IPS-20b (cell line): ENCODE measurements at regions not wholly inside any gene's neighbourhood (a gene's known extent, or its start where the extent isn't known, plus 50 kb on each side); places are given as distances from the start of the nearest gene placed in this dataset.
A peak's percentile ranks its signal among the peaks of the same experiment; 100 is the strongest.

Source experiments
- H3K27ac ChIP-seq: one replicate; pipeline ENCODE4 v1.5.1; 2013; ENCODE audit warnings: low read length
- H3K27me3 ChIP-seq: 2 replicates; pipeline ENCODE4 v1.6.1; 2013; ENCODE audit warnings: mild to moderate bottlenecking, low read length, inconsistent platforms; ENCODE audit not compliant: insufficient read depth
- H3K36me3 ChIP-seq: 2 replicates; pipeline ENCODE4 v1.6.1; 2013; ENCODE audit warnings: low read depth, mild to moderate bottlenecking, inconsistent platforms, low read length, moderate library complexity; ENCODE audit not compliant: insufficient read depth
- H3K4me1 ChIP-seq: 2 replicates; pipeline ENCODE4 v1.6.1; 2013; ENCODE audit warnings: mild to moderate bottlenecking, control low read depth, inconsistent platforms, low read length, moderate library complexity; ENCODE audit not compliant: insufficient read depth
- H3K4me3 ChIP-seq: 2 replicates; pipeline ENCODE4 v1.5.1; 2013; ENCODE audit warnings: mild to moderate bottlenecking, low read length, inconsistent platforms
- H3K9ac ChIP-seq: 2 replicates; pipeline ENCODE4 v1.6.1; 2013; ENCODE audit warnings: low read depth, mild to moderate bottlenecking, inconsistent platforms, low read length, moderate library complexity
- H3K9me3 ChIP-seq: 2 replicates; pipeline ENCODE4 v1.6.1; 2013; ENCODE audit warnings: mild to moderate bottlenecking, low read depth, low read length, inconsistent platforms; ENCODE audit not compliant: insufficient read depth

DNA sequence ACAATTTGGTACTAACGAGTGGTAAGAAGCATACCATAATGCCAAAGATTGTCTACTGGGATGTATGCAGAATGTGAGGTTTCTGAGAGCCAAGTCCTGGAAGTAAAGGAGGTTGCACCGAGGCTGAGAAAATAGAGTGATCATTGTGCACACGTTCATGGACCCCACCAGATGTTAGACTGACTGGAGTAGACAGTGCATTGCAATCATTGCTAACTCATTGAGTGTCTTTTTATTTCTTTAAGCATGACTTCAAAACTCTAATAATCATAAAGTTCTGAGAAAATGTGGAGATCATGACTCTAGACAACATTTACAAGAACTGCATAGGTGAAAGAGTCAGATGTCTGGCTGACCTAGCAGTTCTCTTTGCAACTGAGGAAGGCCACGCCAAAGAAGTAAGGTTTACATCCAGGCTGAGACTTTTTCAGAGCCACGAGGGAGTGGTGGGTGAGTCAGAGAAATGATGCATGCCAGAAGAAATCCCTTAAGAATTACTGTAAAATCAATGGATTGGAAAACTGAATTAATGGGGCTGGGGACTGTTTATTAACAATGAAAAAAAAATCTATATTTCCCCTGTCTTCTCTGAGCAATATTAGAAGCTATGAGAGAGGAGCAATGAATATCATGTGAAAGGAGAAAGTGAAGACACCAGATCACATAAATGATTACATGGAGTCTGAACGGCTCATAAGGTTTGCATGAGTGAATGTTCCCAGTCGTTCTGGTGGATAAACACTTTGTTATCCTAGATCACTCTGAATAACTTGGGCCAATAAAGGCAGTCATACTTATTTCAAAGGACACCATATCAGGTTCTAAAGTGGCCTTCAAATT, 76.0 kb upstream of the SLC25A26 start:
- no peak overlapping the region for H3K4me3 ChIP-seq
- no peaks in the 10 kb centered on the region for H3K4me1 ChIP-seq
- H3K27ac ChIP-seq = no peak overlapping the region
- H3K27me3 ChIP-seq = no peaks in the 10 kb centered on the region
- no peaks in the 10 kb centered on the region for H3K9me3 ChIP-seq
- H3K9ac ChIP-seq = no peak overlapping the region
- H3K36me3 ChIP-seq = no peaks in the 10 kb centered on the region

DNA sequence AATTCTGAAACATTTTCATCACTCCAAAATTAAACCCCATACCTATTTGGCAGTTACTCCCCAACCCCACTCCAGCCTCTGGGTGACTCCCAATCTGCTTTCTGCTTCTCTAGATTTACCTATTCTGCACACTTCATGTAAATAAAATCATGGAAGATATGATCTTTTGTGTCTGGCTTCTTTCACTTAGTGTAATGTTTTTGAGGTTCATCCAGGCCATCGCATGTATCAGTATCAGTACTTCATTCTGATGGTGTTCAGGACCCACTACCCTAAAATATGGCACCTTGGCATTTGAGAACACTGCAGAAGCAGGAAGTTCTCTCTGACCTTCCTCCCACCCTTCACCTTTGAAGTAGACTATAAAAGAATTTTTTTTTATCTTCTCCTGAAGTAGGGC, 78.7 kb upstream of the SLC25A26 start:
- no peak overlapping the region for H3K9ac ChIP-seq
- no peaks in the 10 kb centered on the region for H3K27me3 ChIP-seq
- H3K36me3 ChIP-seq = no peaks in the 10 kb centered on the region
- no peaks in the 10 kb centered on the region; the same call in 1 of the 2 replicates for H3K4me1 ChIP-seq
- H3K4me3 ChIP-seq = no peak overlapping the region
- no peaks in the 10 kb centered on the region for H3K9me3 ChIP-seq
- no peak overlapping the region for H3K27ac ChIP-seq

DNA sequence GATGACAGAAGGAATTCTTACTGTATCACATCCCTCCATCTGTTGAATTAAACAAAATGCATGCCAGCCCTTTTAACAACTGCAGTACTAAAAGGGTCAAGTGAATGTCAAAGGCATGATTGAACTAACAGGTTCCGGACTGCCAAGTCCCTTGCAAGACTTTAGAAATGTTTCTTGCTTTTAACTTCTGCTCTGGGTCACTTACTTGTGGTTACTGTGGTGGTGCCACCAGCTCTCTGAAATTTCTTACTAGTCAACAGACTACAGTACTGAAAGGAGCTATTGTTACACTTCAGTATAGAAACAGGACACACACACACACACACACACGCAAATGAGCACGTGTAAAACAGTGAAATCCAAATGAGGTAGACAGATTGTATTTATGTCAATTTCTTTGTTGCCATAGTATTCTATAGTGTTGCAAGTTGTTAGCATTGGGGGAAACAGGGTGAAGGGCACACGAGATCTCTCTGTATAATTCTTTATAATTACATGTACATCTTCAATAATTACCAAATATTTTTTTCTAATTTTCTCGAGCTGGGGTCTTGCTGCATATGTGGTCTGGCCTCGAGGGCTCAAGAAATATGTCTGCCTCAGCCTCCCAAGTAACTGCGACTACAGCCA, 79.9 kb upstream of the SLC25A26 start:
- Histone ChIP-seq H3K4me1 (peaks cover 12% of the 10 kb centered on the region), H3K27ac (no peak overlapping the region)

DNA sequence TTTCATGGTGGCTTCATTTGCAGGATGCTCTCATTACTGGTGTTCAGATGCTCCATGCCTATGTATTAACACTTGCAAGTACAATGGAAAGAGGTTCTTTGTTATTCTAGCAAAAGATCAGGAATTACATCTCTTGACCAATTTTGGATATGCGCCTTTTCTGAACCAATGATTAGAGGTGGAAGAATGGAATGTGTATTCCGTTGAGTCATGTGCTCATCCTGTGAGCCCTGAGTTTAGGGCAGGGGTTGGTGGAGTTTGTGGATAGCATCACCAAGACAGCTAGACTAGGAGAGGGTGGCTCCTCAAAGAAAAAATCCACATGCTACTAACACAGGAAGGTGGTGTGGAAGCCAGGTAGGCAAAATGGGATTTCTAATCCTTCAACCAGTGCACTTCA, 80.7 kb upstream of the SLC25A26 start:
- Histone ChIP-seq H3K27me3 (no peaks in the 10 kb centered on the region), H3K4me1 (peaks cover 12% of the 10 kb centered on the region), H3K4me3 (no peak overlapping the region), H3K36me3 (no peaks in the 10 kb centered on the region), H3K9me3 (no peaks in the 10 kb centered on the region), H3K9ac (no peak overlapping the region), H3K27ac (no peak overlapping the region)

More for the DNA sequence above, 79.9 kb upstream of the SLC25A26 start:
- Histone ChIP-seq H3K4me3 (no peak overlapping the region), H3K27me3 (no peaks in the 10 kb centered on the region), H3K9ac (no peak overlapping the region), H3K9me3 (no peaks in the 10 kb centered on the region), H3K36me3 (no peaks in the 10 kb centered on the region)

DNA sequence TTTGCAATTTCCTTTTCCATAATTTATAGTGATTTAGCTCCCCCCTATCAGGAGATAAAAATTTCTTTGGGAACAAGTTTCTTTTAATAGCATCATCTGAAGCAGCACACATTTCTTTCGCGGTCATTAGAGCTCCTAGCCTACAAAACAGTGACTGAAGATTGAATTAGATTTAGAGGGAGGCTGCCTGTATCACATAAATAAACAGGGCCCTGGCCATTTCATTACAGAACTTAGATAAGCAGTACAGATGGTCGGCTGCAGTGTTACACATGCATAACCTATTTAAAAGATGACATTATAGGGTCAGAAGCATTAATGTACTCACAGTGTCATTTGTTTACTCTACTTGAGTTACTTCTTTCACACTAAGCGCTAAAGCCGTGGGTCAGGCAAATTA, 81.4 kb upstream of the SLC25A26 start:
- no peak overlapping the region for H3K4me3 ChIP-seq
- H3K27me3 ChIP-seq = no peaks in the 10 kb centered on the region
- no peaks in the 10 kb centered on the region for H3K36me3 ChIP-seq
- peaks cover 12% of the 10 kb centered on the region for H3K4me1 ChIP-seq
- no peaks in the 10 kb centered on the region for H3K9me3 ChIP-seq
- H3K27ac ChIP-seq = no peak overlapping the region
- H3K9ac ChIP-seq = no peak overlapping the region

DNA sequence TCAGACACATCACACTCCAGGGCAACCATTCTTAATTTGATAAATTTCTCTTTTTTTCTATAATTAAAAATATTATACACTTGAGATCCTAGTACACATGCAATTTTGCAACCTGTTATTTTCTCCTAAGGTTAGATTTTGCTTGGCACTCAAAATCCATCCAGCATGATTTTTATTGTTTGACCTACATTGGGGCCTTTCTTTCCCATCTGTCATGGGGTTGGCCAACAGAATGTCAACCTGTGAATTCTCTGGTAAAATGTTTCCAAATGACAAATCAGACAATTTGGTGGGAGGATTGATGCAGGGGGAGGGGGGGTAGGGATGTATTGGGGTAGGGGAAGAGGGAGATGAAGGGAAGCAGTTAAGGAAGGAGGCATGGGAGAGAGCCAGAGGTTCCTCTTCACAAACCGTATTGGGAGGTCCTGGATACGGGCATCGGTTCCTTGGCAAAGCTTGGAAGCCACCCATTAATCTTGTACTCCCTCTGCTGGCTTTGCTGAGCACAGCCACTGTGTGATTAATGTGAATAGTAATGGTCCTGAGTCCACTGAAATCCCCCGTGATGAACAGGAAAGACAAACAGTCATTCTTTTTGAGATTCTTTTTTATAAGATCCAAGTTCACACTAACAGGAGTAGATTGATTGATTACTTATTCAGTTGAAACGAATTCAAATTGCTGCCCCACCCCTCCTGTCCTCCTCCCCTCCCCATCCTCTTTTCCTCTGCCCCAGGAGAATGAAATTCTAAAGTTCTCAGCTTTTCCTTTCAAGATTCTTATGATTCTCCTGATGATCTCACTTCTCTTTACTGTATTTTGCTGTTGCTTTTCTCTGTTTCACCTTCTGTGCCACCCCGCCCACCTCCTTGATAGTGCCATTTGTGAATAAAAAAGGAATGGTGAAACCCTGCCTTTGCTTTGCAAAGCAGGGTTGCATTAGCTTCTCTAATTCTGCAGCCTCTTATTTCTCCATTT, 82.2 kb upstream of the SLC25A26 start:
- Histone ChIP-seq H3K36me3 (no peaks in the 10 kb centered on the region), H3K9me3 (no peaks in the 10 kb centered on the region), H3K27ac (no peak overlapping the region), H3K9ac (no peak overlapping the region), H3K4me1 (peaks cover 12% of the 10 kb centered on the region), H3K4me3 (no peak overlapping the region), H3K27me3 (no peaks in the 10 kb centered on the region)

DNA sequence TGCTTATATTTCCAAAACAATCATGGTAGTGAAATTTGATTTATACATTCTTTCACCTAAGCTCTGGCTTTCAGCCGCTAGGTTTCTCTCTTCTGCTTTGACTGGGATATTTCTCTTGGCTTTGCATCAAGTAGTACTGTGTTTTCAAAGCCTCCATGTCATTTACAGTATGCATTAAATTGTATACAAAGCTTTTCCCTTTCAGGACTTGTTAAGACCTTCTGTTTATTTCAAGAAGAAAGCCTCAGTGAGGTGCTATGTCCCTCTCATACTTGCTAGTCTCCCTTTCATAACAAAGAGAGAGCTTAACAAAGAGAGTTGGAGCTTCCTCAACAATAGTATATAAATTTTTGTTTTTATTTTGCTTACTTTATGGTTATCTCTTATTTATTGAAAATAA, 84.2 kb upstream of the SLC25A26 start:
- H3K27ac ChIP-seq = no peak overlapping the region
- no peaks in the 10 kb centered on the region for H3K36me3 ChIP-seq
- H3K4me3 ChIP-seq = no peak overlapping the region
- peaks cover 12% of the 10 kb centered on the region for H3K4me1 ChIP-seq
- H3K9me3 ChIP-seq = no peaks in the 10 kb centered on the region
- no peaks in the 10 kb centered on the region for H3K27me3 ChIP-seq
- H3K9ac ChIP-seq = no peak overlapping the region

DNA sequence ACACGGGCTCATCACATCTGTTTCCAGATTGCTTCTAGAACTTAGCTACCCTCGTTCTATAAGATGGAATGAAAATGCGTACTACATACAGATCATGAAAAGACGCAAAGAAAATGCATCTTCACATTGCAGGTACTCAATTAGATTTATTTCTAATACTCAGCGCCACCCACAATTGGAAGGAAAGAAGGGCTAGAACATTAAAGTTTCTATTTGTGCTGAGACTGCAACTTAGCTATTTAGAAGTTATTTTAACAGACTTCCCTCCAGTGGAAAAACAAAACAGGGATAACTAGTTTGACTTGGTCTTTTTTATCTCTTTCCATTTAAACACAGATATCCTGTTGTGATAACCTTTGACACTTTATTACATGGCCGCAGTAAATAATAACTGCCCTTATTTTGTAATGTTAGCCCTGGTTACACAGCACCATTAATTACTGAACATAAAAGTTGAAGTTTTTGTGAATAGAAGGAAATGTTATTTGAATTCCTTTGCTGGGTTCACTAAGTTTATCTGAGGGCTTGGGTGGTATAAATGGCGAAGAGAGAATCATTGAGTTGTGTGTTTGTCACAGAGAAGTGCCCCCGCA, 86.9 kb upstream of the SLC25A26 start:
- Histone ChIP-seq H3K4me3 (no peak overlapping the region), H3K9ac (no peak overlapping the region), H3K27ac (no peak overlapping the region), H3K9me3 (no peaks in the 10 kb centered on the region), H3K36me3 (no peaks in the 10 kb centered on the region), H3K4me1 (peaks cover 15% of the 10 kb centered on the region), H3K27me3 (no peaks in the 10 kb centered on the region)

DNA sequence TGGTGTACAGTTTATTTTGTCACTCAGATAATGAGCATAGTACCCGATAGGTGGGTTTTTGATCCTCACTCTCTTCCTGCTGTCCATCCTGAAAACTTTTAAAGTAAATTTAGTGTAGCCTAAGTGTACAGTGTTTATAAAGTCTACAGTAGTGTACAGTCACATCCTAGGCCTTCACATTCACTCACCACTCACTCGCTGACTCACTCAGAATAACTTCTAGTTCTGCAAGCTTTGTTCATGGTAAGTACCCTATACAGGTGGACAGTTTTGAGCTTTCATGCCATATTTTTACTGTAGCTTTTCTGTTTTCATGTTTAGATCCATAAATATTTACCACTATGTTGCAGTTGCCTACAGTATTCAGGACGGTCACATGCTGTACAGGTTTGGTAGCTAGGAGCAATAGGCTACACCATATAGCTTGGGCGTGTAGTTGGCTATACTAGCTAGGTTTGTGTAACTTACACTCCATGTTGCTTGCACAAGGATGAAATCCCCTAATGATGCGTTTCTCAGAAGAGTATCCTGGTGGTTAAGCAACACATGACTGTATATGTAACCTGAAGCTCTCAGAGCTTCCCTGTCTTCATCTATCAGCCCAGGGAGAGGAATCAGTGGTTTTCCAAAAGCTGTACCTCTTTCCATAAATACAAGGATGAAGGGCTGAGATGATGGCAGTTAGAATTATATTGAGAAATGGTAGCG, 87.6 kb upstream of the SLC25A26 start:
- H3K9ac ChIP-seq = no peak overlapping the region
- H3K27ac ChIP-seq = no peak overlapping the region
- no peaks in the 10 kb centered on the region for H3K27me3 ChIP-seq
- H3K4me1 ChIP-seq = peaks cover 19% of the 10 kb centered on the region
- no peaks in the 10 kb centered on the region for H3K9me3 ChIP-seq
- H3K36me3 ChIP-seq = no peaks in the 10 kb centered on the region
- H3K4me3 ChIP-seq = no peak overlapping the region

DNA sequence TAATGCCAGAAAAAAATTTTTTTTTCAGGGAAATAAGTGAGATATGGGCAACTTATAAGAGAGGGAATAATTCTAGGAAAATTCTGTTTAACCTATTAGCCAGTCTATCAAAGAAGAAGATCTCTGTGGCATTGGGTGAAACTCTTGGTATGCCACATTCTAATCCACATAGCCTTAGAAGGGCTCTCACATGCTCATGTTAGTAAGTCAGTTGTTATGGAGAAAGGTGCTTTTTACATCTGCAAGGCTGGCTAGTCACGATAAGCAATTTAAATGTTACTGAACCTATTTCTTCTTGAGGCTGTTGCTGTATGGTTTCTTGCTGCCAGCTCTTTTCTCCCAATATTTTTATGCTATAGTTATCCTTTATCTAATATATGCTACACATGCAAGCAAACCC, 89.9 kb upstream of the MAGI1 start:
- Histone ChIP-seq H3K9ac (no peak overlapping the region), H3K4me1 (peaks cover 12% of the 10 kb centered on the region), H3K27me3 (no peaks in the 10 kb centered on the region), H3K36me3 (no peaks in the 10 kb centered on the region), H3K27ac (peak overlapping the region; percentile 58), H3K4me3 (peak overlapping the region; percentile 19; the same call in 1 of the 2 replicates), H3K9me3 (no peaks in the 10 kb centered on the region)

DNA sequence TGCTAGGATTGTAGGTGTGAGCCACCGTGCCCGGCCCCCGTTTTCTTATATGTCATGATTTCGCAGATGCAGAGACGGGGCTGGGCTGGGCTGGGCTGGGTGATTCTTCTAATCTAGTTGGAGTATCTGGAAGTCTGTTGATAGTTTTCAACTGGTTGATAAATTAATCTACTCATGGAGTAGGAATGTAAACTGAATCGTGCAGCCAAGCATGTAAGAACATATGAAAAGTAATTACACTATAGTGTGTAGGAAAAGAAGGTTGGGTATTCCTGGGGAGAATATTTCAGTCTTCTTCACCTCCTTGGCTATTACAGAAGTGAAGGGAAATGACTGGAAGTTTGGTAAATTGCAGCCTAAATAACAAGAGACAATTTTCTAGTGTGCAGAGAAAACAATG, 82.6 kb upstream of the MAGI1 start:
- H3K27ac ChIP-seq = no peak overlapping the region

More for the DNA sequence above, 82.6 kb upstream of the MAGI1 start:
- no peak overlapping the region for H3K9ac ChIP-seq
- no peaks in the 10 kb centered on the region for H3K27me3 ChIP-seq
- no peak overlapping the region for H3K4me3 ChIP-seq
- H3K4me1 ChIP-seq = peaks cover 2% of the 10 kb centered on the region; the same call in 1 of the 2 replicates
- no peaks in the 10 kb centered on the region for H3K9me3 ChIP-seq
- no peaks in the 10 kb centered on the region for H3K36me3 ChIP-seq
